Mucosa of descending colon (tissue), 3 donors: ENCODE measurements at regions not wholly inside any gene's neighbourhood (a gene's known extent, or its start where the extent isn't known, plus 50 kb on each side); places are given as distances from the start of the nearest gene placed in this dataset.

Experiments used
- ATAC-seq: fragments of 200-7000 bp; cut with Tn5 transposase; one replicate; pipeline ENCODE4 v1.9.1; 2020; ENCODE audit warnings: mild to moderate bottlenecking, moderate library complexity
- DNase-seq, 3 donors: peaks; one replicate each; pipeline ENCODE4 v3.0.0-alpha.2; 2020
- H3K36me3 ChIP-seq: fragments of 200-600 bp; one replicate; pipeline ENCODE4 v1.8.0; 2021; ENCODE audit warnings: low read depth, mild to moderate bottlenecking
- H3K4me1 ChIP-seq: fragments of 200-600 bp; one replicate; pipeline ENCODE4 v1.8.0; 2021; ENCODE audit warnings: low read depth, mild to moderate bottlenecking
- H3K4me3 ChIP-seq: fragments of 200-600 bp; one replicate; pipeline ENCODE4 v1.8.0; 2021; ENCODE audit warnings: mild to moderate bottlenecking
- H3K9me3 ChIP-seq: fragments of 200-600 bp; one replicate; pipeline ENCODE4 v1.8.0; 2021; ENCODE audit warnings: mild to moderate bottlenecking
- CTCF ChIP-seq: fragments of 200-600 bp; IDR thresholded peaks from one replicate; pipeline ENCODE4 v1.8.0; 2022; ENCODE audit warnings: antibody characterized with exemption, mild to moderate bottlenecking
- intact Hi-C, 2 donors: fragments of 100-400 bp; cut with DNase I in 1 of 2; cut with micrococcal nuclease in 1 of 2; formaldehyde crosslinking; loops; one replicate each; pipeline versions ENCODE4 v1.11.0 to v1.11.1; 2022; cut with DNase I, micrococcal nuclease
- donor health status: DM: no; HTN: no; CAD: no; lungs with moderate emphysema.
- donor health status: DM: no; HTN: no; CAD: no.
- donor health status: DM: no; HTN: yes; CAD: no.

- no peaks in the 10 kb centered on the region for H3K4me1 ChIP-seq
- no peak overlapping the region for H3K4me3 ChIP-seq
- TF ChIP-seq CTCF = no peak
- H3K9me3 ChIP-seq = no peaks in the 10 kb centered on the region
- ATAC-seq = no peak
- intact Hi-C loops = no loop called here
- no peak for DNase-seq
- no peaks in the 10 kb centered on the region for H3K36me3 ChIP-seq
Measured at GRCh38 chr17:55895112-55895759, 144.4 kb downstream of the PCTP start.

GRCh38 chr17:55897301-55897700 is 146.4 kb downstream of the PCTP start:
- H3K4me3 ChIP-seq = no peak overlapping the region
- TF ChIP-seq CTCF = no peak
- intact Hi-C loops = no loop called here
- no peaks in the 10 kb centered on the region for H3K4me1 ChIP-seq
- DNase-seq (no peak), ATAC-seq (peak; percentile 22)
- H3K36me3 ChIP-seq = no peaks in the 10 kb centered on the region
- no peaks in the 10 kb centered on the region for H3K9me3 ChIP-seq

GRCh38 chr17:55898195-55898594 is 147.3 kb downstream of the PCTP start:
- H3K4me3 ChIP-seq = no peak overlapping the region
- H3K36me3 ChIP-seq = no peaks in the 10 kb centered on the region
- no peak for TF ChIP-seq CTCF
- no peaks in the 10 kb centered on the region for H3K9me3 ChIP-seq
- ATAC-seq = no peak
- no peak for DNase-seq
- no peaks in the 10 kb centered on the region for H3K4me1 ChIP-seq
- intact Hi-C loops = no loop called here

- Histone ChIP-seq H3K36me3 (no peaks in the 10 kb centered on the region), H3K4me3 (no peak overlapping the region), H3K9me3 (no peaks in the 10 kb centered on the region), H3K4me1 (no peaks in the 10 kb centered on the region)
- ATAC-seq (no peak), DNase-seq (no peak)
- no peak for TF ChIP-seq CTCF
- intact Hi-C loops = no loop called here
Measured at GRCh38 chr17:55900188-55900587, 149.3 kb downstream of the PCTP start.

GRCh38 chr17:55903028-55903690 is 152.3 kb downstream of the PCTP start:
- H3K4me3 ChIP-seq = no peak overlapping the region
- H3K9me3 ChIP-seq = no peaks in the 10 kb centered on the region
- no peak for DNase-seq
- no peaks in the 10 kb centered on the region for H3K4me1 ChIP-seq
- ATAC-seq = no peak
- intact Hi-C loops = no loop called here
- no peaks in the 10 kb centered on the region for H3K36me3 ChIP-seq
- TF ChIP-seq CTCF = no peak
